ENCODE measurements at regions not wholly inside any gene's neighbourhood (a gene's known extent, or its start where the extent isn't known, plus 50 kb on each side); places are given as distances from the start of the nearest gene placed in this dataset.
A peak's percentile ranks its signal among the peaks of the same experiment; 100 is the strongest.
"Not testable (repeated sequence)": the region's sequence is repeated elsewhere in the genome, so short reads cannot be mapped to it uniquely, and the experiment has no call there.

DNA sequence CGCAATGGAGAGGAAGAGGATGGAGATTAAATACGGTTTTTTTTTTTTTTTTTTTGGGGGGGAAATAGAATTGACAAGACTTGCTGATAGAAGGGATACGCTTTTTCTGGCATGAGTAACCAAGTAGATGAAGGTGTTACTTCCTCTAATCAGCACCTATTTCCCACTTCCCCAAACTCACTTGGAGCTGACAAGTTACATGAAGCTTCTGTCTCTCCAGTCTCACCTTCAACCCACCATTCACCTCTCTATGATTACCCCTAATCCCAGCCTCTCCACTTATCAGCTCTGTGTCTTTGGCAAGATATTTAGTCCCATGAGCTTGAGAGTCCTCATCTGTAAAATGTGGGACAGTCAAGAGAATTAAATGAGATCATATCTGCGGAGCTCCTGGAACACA is 185.9 kb upstream of the HS3ST3A1 start:
- no peak for DNase-seq (ENCODE audit: low spot score)

DNA sequence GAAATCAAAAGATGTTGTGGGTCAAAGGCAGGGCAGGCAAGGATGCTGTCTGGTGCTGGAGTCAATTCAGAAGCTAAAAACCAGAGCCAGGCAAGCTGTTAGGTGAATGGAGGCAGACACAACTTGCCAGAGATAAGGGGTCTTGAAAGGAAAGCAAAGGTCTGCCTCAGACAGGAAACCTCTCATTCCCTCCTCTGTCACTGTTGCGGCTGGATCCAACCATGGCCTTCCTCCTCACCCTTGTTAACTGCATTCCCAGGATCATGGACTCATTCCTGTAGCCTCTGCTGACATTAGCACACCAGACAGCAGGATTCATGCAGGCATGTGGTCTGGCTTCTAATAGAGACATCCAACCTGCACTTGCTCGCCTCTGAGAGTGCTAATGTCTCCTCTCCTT is 186.7 kb upstream of the HS3ST3A1 start:
- no peak for DNase-seq (ENCODE audit: low spot score)

DNA sequence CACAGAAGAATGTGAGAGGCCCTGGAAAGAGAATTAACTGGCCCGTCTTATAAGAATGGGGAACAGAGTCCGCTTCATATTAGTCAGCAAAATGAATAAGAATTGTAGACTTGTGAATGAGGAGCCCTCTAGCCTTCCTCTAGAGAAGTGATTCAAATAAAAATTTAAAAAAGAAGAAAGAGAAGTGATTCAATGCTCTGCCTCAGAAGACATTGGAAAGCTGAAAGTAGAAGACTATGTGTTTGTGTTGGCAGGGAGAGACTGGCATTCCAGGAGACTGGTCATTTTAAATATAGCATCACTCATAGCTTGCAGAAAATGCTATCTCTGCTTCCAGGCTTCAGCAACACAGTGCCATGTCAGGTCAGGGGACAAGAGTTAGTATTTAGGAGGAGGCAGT is 190.6 kb upstream of the HS3ST3A1 start:
- peak; percentile 9 for DNase-seq (ENCODE audit: low spot score)

DNA sequence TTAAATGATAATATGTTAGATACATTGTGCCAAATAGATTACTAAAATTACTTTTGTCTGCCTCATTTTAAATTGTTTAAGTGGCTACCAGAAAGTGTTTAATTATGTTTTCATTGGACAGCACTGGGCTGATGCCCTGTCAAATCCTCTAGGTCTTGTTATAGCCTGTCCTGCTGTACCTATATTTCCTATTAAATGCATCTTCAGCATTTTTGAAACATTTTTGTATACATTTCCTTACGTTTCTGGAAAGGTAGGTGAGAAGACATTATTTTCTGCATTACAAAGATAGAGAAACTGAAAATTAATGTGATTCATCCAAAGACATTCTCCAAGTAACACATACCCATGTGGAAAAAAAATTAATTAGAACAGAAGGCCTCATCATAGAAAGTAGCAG is 192.2 kb upstream of the HS3ST3A1 start:
- DNase-seq (ENCODE audit: low spot score): no peak

DNA sequence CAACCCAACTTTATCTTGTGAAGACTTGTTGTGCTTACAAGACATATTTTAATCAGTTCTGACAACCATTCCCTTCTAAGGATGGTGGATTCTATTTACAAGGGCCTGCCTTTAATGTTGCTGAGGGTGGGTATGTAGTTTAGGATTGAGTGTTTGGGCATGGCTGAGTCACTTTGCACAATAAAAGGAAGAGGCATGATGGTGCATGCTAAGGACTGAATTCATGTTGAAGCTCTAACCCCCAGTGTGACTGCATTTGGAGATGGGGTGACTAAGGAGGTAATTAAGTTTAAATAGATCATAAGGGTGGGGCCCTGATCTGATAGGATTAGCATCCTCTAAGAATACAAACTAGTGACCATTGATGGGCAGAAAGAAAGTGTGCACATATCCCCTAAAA is 196.1 kb upstream of the HS3ST3A1 start:
- DNase-seq (ENCODE audit: low spot score): no peak

DNA sequence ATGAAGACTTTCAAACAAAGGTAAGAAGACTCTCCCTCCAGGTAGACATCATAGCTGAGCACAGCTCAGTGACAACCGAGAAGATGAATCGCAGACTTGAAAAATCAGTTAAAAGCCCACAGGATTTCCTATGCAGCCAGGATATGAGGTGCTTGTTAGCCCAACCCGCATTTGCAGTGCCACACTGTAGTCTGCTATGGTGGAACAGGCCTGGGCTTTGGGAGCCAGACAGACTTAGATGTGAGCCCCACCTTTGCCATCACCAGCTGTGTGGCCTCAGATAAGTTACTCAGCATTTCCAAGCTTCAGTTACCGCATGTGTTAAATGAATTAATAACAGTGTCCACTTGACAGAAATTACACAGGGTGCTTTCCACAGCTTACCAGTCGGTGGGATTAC is 204.4 kb upstream of the HS3ST3A1 start:
- no peak for DNase-seq (ENCODE audit: low spot score)

DNA sequence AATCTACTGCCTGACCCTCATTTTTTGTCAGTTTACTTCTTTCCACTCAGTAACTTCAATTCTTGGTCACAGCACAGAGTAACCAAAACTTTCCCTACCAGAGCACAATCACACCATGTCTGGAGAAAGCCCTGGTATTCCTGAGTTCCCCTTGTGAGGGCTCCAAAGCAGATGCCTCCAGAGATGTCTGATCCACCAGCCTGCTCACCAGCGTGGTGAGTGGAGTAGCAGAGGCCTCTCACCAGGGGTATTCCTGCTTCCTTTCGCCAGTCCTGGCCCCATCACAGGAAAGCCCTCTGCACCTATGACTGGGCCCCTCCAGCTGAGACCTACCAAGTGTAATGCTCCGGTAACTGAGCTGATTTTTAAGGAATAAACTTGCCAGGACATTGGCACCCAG is 205.4 kb upstream of the HS3ST3A1 start:
- no peak for DNase-seq (ENCODE audit: low spot score)

DNA sequence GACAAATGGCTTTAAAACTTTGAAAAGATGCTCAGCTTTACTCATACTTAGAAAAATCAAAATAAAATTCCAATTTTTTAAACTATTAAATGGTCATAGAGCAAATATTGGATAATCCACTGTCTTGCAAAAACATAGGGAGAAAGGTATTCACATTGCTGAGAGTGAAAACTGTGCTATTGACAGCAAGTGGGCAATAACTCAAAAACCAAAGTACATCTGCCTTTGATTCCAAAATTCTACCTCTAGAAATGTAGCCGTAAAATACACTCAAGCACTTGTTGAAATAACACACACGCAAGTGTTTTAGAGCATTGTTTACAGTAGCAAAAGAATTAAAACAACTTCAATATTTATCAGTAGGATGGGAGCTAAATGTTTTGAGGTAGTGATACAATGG is 210.6 kb upstream of the HS3ST3A1 start:
- DNase-seq (ENCODE audit: low spot score): no peak

DNA sequence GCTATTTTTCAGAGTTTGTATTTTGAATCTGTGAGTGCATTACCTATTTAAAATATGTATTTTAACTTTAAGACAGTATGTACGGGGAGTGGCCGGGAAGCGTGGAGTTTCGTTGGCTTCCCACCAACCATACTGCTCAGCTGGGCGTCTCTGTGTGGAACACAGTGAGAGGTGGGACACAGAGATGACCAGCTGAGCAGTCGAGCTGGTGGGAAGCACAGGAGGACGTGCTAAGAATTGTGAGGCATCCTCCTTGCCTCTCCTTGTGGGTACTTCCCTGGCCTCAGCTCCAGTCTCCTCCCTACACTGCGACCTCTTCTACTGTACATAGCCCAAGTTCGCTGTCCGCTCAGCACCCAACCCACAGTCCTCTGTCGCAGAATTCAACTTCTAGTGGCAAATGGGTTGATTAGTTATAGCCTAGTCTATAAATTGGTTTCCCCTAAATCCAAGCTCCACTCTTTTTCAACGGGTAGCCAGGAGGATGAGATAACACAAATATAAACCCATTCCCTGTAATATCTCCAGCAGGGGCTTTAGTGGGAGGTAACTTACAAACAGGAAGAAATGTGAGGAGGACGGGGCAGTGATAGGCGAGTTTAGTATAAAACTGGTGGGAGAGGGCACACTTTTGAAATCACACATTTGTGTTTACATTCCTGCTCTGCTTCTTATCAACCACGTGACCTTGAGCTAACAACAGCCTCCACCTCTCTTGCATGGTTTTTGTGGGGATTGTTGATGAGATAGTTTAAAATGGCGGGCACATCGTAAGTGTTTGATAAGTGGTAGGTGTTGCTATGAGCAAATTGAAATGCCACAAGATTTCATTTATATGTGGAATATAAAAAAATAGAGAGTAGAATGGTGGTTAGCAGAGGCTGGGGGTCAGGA is 211.9 kb upstream of the HS3ST3A1 start:
- DNase-seq (ENCODE audit: low spot score): no peak

DNA sequence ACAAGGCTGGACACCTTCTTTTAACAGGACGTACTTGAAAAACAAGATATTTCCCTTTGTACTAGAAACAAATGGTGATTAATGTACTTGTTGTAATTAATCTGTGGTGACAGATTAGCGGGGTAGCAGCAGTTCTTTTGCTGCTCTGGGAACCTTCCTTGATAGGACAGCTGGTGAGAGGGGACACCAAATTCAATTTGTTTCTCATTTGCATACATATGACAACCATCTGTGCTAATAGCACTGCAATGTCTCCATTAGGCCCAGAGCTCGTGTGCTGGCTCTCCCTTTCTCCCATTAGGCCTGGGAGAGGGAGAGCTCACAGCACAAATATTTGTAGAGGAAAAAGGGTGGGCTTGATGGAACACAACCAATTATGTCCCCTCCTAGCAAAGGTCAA is 221.0 kb upstream of the HS3ST3A1 start:
- DNase-seq (ENCODE audit: low spot score): no peak

DNA sequence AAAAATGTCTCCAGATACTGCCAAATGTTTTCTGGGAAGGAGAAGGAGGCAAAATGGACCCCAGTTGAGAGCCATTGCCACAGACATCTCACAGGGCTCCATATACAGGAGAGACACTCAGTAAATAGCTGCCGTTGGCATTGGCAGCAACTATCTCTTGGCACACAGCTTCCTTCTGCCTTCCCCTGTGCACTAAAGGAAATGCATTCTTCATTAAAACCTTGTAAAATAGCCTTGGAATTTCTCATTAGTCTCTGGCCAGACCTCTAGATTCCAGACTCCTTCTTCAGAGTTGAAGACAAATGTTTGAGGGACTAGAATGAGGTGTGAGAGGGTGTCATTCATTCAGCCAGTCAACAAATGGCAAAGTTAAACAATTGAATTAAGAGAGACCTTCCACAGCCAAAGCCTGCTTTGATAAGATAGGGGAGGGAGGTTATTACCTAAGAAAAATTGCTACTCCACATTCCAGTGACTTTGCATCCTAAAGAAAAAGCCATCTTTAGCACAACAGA is 223.9 kb upstream of the HS3ST3A1 start:
- no peak for DNase-seq (ENCODE audit: low spot score)

DNA sequence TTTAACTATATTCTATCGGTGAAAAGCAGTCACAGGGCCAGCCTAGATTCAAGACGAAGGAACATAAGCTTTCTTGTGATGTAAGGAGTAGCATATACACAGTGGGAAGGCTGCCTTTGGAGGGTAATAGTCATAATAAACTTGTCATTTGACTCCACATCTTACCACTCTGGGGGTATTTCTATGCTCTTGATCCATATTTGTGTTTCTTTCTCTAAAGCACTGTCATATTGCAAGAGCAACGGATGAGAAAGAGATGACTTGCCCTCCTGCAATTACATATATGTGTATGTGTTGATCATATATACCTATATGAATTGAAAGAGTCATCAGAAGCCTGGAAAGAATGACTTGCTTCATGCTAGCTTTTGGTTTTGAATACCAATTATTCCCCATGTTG is 225.4 kb upstream of the HS3ST3A1 start:
- no peak for DNase-seq (ENCODE audit: low spot score)

DNA sequence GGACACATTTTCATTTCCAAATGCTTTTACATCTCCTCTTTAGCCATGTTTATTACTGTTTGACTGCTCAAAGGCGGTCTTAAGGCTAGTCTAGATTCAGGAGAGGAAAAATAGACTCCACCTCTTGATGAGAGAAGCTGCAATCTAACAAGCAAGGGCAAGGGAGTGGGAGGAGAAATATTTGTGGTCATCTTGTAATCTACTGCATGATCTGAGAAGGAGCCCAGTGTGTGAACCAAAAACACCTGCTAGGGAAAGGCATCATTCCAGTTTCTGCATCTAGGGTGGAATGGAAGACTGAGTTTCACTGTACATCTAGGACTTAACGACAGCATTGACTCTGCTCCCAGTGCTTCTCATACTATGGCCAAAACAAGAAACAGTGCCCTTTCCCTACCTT is 232.2 kb upstream of the HS3ST3A1 start:
- no peak for DNase-seq (ENCODE audit: low spot score)

DNA sequence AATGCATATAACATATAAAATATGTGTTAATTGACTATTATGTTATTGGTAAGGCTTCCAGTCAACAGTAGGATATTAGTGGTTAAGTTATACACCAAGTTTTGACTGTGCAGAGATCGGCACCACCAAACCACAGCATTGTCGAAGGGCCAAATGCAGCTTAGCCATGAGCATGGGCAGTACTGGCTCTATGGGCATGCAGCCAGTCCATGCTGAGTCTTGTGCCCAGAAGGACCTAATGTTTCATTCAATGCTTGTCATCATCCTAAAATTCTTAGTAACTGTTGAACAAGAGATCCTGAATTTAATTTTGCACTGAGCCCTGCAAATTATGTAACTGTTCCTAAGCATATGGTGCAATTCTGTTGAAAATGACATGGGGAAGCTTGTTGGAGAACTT is 233.4 kb upstream of the HS3ST3A1 start:
- DNase-seq (ENCODE audit: low spot score): no peak

DNA sequence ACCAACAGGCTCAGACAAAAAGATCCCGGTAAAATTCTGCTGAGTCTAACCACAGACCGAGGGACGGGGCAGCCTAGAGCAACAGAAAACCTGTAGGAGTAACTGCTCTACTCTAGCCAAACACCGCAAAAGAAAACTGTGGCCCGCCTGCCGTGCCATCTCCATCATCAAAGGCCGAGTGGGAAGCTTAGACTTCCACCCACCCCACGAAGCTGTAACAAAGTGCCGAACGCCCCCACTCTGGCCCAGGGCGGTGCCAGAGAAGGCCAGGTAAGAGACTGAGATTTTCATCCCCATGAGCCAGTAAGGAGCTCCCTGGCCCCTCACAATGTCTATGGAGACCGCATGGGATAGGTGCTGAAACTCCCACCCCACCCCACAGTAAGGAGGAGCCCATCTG is 231.9 kb upstream of the COX10 start:
- DNase-seq (ENCODE audit: low spot score): no peak

DNA sequence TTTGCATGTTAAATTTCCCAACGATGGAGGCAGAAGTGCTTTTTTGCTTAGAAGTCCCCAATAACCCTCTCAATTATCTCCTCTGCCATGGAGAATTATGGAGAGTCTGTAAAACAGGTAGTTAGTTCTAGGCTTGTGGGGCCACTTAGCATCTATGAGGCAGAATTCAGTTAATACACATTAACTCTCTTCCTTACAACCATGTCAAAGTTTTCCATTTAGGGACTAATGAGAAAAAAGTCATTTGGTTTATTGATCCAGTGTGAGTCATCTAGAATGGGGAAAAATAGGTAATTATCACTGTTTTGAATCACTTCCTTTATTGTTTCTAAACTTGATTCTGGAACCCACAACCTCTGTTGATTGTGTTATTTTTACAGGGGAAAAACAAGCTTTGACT is 229.1 kb upstream of the COX10 start:
- no peak for DNase-seq (ENCODE audit: low spot score)

DNA sequence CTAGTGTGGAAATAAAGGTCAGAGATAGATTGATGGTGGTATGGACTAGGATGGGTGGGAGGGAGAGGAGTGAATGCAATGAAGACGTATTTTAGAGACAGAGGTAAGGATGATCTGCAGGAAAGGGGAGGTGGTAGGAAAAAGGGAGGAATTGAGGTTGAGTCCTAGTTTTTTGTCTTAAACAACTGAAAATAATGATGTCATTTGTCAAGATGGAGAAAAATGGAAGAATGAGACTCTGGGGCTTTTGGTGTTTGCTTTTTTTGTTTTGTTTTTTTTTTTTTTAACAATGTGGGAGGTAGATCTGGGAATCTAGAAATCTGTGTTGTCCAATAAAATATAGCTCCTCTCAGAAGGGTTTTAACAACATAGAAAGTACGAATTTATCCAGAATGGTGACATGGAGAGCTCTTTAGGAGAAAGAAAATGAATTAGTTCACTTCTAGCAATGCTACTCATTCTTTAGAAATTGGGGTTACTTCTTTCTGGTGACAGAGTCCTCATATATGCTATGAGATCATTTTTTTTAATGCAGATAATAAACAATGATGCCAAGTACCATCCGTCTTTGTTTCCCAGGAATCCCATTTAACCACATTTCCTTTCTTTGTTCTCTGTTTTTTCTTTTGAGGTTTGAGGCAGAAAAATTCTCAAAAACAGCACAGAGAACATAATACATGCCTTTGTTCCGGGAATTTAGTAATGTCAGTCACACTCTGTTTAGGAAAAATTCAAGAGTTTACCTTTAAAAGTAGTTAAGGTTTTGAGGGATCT is 225.3 kb upstream of the COX10 start:
- DNase-seq (ENCODE audit: low spot score): no peak

DNA sequence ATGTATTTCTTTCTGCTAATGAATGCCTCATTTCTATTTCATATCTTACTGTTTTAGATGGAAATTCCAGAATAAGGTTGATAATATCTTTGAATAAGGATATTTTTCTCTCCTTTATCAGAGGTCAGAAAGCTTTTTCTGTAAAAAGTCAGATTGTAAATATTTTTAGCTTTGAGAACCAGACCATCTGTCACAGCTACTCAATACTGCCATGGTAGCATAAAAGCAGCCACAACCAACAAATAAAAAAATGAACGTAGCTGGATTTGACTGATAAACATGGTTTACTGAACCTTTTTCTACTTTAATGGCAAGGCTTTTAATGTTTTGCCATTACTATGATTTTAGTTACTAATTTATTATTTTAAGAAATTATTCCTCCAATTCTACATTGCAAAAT is 217.4 kb upstream of the COX10 start:
- DNase-seq (ENCODE audit: low spot score): no peak

DNA sequence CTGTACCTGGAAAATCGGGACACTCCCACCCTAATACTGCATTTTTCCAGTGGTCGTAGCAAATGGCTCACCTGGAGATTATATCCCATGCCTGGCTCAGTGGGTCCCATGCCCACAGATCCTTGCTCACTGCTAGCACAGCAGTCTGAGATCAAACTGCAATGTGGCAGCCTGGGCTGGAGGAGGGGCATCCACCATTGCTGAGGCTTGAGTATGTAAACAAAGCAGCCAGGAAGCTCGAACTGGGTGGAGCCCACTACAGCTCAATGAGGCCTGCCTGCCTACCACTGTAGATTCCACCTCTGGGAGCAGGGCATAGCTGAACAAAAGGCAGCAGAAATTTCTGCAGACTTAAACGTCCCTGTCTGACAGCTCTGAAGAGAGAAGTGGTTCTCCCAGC is 213.6 kb upstream of the COX10 start:
- DNase-seq (ENCODE audit: low spot score): not testable (repeated sequence)

DNA sequence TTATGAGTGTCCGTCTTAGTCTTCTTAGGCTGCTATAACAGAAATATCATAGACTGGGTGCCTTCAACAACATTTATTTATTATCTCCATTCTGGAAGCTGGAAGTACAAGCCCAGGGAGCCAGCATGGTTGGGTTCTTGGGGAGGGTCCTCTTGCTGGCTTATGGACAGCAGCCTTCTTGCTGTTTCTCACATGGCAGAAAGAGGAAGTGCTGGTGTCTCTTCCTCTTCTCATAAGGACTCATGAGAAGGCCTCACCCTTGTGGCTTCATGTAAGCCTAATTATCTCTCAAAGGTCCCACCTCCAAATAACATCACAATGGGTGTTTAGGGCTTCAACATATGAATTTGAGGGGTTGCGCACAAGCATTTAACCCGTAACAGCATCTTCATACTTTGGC is 207.0 kb upstream of the COX10 start:
- DNase-seq (ENCODE audit: low spot score): no peak

DNA sequence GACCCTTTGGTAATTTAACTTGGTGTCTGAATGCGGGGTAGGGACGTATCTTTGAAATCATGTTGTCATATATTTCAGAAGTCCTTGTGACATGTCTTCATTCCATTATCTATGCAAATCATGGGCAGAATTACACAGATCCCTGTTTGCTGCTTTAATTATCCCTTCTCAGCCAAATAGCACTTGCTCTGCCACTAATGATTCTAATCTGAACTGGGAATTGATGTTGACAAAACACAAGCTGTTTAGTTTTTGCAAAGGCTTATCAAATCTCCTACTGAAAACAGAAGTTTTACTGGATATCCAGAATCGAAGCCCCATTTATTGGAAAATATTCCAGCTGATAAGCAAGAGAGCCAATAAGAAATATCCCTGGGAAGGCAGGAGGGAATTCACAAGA is 205.9 kb upstream of the COX10 start:
- no peak for DNase-seq (ENCODE audit: low spot score)

DNA sequence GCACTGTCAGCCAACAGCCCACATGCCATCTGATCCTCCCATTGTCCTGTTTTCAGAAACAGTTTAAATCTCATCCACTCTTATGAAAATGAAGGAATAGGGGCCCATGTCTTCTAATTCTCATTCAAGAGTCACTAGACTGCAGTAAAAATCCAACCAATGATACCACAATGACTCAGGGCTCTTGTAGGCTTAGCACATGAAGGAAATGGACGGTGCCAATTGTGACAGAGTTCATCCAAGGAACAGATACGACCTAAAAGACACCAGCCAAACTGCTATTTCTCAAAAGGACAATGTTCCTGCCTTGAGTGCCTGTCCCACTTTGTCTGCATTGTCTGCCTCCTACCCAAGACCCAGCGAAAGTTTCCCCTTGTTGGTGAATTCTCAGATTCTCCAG is 204.8 kb upstream of the COX10 start:
- DNase-seq (ENCODE audit: low spot score): peak; percentile 7

DNA sequence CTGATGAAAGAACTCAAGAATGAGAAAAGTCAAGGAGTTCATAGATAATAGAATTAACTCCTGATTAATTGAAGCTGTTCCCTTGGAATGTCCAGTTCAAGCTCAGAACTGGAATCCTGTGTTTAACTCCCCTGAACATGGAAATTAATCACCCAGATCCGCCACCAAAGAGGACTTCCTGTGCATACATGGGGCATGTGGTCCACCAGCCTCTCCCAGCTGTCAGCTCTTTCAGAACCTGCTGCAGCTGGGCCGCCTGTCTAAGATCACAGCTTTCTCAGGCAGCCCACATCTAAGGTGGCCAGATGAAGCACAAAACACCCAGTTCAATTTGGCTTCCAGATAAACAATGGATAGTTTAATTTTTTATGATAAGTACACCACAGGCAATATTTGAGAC is 203.7 kb upstream of the COX10 start:
- no peak for DNase-seq (ENCODE audit: low spot score)

Measured in RKO (cell line).